Glomerular endothelial cell (primary cell): ENCODE measurements at regions not wholly inside any gene's neighbourhood (a gene's known extent, or its start where the extent isn't known, plus 50 kb on each side); places are given as distances from the start of the nearest gene placed in this dataset.

ENCODE experiments used
- DNase-seq: peaks from one replicate; pipeline ENCODE4 v3.0.0-alpha.2; 2011; ENCODE audit warnings: low read depth, low spot score; ENCODE audit errors: extremely low read depth

DNA sequence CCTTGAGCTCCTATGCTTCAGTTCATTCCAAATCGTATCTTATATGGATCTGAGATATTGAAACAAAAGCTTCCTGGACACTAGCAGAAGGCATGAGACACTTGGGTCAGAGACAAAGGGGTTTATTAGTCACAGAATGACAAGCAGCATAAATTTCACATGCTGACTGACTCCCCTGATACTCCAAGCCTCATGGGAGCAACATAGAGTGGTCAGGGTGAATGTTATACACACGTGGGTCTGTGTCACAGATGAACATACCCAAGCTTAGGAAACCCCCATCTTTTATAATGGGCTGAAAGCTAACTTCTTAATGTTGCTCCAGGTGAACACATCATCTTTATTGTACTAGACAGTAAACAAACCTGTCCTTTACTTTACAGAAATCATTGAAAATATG lies 599.9 kb upstream of the RGS18 start:
- DNase-seq = no peak

GRCh38 chr1:191561276-191561675 lies 597.0 kb upstream of the RGS18 start:
- DNase-seq = no peak

DNA sequence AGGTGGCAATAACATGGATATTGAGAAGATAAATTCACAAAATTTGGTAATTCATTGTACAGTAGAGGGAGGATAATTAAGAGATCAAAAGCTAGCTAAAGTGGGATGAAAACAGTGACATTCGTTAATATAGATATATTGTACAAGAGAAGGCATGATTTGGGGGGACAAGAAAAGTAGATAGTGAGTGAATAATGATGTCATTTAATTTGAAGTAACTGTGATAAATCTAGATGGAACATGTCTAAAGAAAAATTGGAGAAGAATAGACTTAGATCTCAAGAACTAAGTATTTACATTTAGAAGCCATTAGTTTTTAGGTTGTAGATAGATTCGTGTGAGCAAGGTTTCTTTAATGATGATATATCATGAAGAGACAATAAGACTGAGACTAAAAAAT lies 594.0 kb upstream of the RGS18 start:
- DNase-seq = no peak

DNA sequence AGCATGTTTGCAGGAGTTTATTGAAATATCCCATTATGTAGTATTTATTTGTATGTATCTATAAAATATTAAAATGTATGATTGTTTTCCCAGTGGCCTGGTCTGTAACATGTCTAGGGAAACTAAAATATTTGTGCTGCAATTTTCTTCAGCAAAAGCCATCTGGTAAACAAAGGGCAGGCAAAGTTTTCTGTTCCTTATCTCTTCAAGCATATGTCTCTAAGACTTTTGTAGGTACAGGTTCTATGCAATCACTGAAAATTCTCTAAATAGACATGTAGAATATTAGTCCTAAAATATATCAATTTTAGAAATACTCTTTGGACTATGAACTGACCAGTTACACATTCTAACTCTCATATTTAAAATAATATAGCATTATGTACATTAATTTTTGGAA lies 585.8 kb upstream of the RGS18 start:
- DNase-seq = no peak

GRCh38 chr1:191575180-191575579 lies 583.1 kb upstream of the RGS18 start:
- DNase-seq = no peak

DNA sequence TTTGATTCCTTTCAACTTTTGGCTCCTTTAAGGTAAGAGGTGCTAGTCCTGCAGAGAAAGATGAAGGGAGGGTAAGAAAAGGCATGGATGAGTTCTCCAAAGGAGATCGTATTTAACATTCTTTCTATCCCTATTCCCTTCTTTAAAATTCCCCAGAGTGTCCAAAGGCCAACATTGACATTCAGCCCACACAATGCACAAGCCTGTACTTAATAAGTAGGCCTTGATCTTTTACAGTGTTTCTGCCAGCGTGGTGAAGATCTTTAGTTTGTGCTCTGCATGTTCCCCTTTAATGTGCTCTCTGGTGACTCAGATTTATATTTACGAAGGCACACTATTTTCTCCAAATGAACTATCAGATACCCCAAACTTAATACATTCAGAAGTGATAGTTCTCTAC lies 582.5 kb upstream of the RGS18 start:
- DNase-seq = no peak

- no peak for DNase-seq
These were observed 581.0 kb upstream of the RGS18 start for GRCh38 chr1:191577213-191577612.

DNA sequence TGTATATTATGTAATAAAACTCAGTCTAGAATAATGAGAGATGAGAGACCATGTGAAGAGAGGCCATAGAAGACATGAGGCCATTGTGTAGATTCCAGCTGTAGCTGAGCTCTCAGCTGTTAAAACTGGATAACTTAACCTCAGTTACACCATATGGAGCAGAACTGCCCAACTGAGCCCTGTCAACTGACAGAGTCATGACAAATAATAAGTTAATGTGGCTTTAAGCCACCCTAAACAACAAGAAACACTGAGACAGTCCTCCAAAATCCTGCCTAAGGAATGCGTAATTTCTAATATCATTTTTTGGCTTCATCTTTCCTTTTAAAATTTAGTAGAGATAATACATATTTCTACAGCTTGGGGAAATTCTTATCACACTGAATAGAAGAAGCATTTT lies 580.0 kb upstream of the RGS18 start:
- no peak for DNase-seq

- DNase-seq = no peak
These were observed 579.2 kb upstream of the RGS18 start for GRCh38 chr1:191579019-191579418.

GRCh38 chr1:191582169-191582568 lies 576.1 kb upstream of the RGS18 start:
- no peak for DNase-seq

- DNase-seq = no peak
These were observed 573.2 kb upstream of the RGS18 start for GRCh38 chr1:191585095-191585494.

- DNase-seq = no peak
These were observed 569.4 kb upstream of the RGS18 start for GRCh38 chr1:191588905-191589304.

DNA sequence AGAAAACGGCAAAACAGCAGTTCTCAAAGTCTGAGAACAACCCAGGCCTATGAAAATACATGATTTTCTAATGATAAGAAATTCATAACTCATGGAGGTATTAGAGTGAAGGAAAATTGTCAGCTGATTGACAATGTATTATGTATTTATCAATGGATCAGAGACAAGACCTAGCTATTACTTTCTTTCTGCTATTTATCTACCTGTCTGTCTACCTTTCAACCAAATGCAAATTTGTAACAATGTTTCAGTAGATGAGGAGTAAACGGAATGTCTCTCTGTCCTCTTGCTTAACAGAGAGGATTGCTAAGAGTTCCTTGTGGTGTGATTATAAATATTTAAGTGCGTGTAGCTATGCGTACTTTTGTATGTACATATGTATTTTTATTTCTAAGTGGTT lies 568.7 kb upstream of the RGS18 start:
- no peak for DNase-seq

DNA sequence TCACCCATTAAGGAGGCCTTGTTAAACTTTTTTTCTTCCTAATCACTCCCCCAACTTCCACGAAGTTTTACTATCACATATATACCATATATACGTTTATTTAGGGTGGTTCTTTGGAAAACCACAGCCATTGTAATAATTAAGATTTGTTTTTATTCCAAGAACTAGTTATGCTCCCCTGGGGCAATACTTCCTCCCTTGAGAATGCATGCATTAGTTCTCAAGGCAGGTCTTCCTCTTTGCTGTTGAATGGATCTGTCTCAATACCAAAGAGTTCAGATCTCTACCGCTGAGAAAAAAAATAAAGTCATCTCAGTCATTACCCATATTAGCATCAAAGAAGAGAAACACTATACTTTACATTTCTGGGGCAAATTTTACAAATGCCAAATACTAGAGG lies 567.7 kb upstream of the RGS18 start:
- DNase-seq = no peak

DNA sequence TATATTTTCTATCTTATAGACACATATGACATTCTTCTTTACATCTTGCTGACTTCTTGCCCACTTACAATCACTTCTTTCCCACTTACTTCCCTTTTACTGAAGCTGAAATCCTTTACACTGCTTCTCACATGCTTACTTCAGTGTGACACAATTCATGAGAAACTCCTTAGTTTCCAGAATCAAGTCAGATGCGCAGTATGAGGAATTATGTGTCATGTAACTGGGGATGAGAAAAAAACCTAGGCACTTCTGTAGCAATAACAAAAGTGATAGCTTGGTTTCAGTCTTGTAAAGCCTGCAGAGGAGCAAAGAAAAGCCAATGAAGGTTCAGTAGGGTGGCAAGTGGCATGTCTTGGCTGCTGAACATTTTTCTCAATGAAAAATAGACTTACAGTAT lies 566.2 kb upstream of the RGS18 start:
- DNase-seq = no peak

GRCh38 chr1:191592907-191593306 lies 565.4 kb upstream of the RGS18 start:
- DNase-seq = no peak

- no peak for DNase-seq
These were observed 563.1 kb upstream of the RGS18 start for GRCh38 chr1:191595170-191595569.

DNA sequence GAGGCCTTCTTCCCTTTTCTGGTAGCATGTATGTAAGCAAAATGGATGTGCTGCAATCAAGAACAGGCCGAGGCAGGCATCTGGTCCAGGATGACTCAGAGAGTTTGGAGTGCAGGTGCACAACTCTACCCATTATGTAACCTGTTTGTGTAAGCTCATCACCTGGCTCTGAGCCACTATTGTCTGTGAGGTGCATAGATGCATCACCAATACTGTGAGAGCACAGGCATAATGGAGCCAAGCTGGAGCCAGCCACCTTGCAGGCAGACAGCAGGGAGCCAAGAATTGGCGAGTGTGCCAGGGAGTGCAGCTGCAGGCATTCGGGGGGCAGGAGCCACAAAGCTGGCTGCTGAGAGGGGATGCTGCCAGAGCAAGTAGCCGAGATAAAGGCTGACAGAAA lies 549.9 kb upstream of the RGS18 start:
- DNase-seq = no peak

- no peak for DNase-seq
These were observed 549.0 kb upstream of the RGS18 start for GRCh38 chr1:191609305-191609704.

DNA sequence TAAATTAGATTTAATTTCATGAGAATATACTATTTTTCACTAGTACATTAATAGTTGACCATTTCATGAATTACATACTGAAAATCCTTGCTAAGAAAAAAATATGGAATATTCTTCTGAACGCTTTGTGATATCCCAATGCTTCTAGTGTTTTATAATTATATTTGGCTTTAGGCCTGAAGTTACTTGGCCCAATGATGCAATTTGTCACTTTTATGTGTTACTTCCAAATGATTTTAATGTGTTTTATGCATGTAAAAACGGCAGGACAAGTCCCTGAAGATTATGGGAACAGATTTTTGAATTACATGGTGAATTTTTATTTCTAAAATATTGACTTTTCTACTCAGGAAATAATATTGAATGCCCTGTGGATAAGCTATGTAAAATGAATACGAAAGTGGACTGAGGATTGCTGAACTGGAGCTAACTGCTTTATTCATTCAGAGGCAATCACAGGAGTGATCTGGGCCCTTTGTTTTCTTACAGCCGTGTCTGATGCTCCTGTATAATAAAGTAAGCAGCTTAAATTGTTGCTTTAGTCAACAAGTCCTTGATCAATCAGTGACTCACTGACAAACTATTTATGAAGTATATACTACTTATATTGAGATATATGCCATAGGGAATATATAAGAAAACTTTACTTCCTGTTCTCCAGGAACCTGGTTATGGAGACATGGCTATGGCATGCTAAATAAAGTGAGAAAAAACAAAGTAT lies 543.0 kb upstream of the RGS18 start:
- no peak for DNase-seq

- no peak for DNase-seq
These were observed 540.1 kb upstream of the RGS18 start for GRCh38 chr1:191618181-191618580.

DNA sequence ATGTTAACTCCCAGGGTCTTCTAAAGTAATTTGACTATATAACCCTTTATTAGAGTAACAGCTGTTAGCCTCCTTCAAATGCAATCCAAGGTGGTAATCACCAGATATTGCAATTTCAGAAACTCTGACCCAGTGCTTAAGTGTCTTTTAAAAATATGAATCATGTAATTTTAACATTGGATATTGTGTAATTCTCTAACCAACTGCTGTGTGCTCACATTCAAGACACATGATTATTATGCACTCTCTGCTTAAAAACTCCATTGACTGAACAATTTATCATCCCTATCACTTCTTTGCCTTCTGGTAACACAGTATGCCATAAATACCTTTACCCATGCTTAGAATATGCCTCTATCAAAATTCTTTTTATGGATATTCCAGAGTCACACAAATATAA lies 537.4 kb upstream of the RGS18 start:
- no peak for DNase-seq

- no peak for DNase-seq
These were observed 534.2 kb upstream of the RGS18 start for GRCh38 chr1:191624044-191624443.
